ENCODE measurements at regions not wholly inside any gene's neighbourhood (a gene's known extent, or its start where the extent isn't known, plus 50 kb on each side); places are given as distances from the start of the nearest gene placed in this dataset.

GRCh38 chr10:131673396-131673795 lies 227.4 kb upstream of the PPP2R2D start:
- H3K27ac Mint-ChIP-seq = no peak overlapping the region

DNA sequence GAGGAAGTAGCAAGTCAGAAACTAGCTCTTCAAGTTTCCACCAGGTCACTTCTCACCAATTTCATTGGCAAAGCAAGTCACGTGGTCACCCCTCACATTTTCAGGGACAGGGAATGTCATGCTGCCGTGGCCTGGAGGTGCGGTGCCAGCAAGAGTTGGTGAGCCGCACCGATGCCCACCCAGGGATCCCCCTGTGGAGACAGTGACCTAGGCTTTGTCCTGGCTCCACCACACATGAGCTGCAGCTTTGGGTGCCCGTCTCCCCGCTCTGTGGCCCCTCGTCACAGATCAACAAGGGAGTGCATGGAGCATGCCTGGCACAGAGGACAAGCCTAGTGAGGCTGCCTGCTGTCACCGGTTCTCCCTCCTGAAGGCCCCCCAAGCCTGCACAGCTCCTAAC lies 226.7 kb upstream of the PPP2R2D start:
- Mint-ChIP-seq H3K4me1 (ENCODE audit: low read depth) (no peaks in the 10 kb centered on the region), H3K4me3 (no peak overlapping the region), H3K9me3 (ENCODE audit: low read depth) (peaks cover 6% of the 10 kb centered on the region), H3K27ac (no peak overlapping the region), H3K36me3 (no peaks in the 10 kb centered on the region), H3K27me3 (peaks cover 8% of the 10 kb centered on the region)

More at GRCh38 chr10:131673396-131673795, 227.4 kb upstream of the PPP2R2D start:
- H3K4me1 Mint-ChIP-seq (ENCODE audit: low read depth) = no peaks in the 10 kb centered on the region
- peaks cover 9% of the 10 kb centered on the region for H3K27me3 Mint-ChIP-seq
- H3K4me3 Mint-ChIP-seq = no peak overlapping the region
- H3K36me3 Mint-ChIP-seq = no peaks in the 10 kb centered on the region
- H3K9me3 Mint-ChIP-seq (ENCODE audit: low read depth) = peaks cover 6% of the 10 kb centered on the region

DNA sequence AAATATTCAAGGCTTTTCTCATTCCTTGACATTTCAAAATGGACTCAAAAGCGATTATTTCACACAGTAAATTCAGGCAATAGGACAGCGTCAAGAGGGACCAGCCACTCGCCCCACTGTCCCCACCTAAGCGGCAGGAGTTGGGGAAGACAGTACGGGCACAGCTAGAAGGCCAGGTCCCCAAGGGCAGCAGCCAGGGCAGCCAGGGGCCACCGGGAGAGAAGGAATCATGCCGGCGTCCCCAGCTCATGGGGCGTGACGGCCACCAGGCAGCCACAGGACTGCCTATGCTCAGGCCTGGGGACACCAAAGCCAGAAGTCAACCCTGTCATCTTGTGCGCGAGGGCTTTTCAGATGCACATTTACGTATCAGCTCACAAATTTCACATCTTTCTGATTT lies 225.7 kb upstream of the PPP2R2D start:
- Mint-ChIP-seq H3K9me3 (ENCODE audit: low read depth) (peaks cover 6% of the 10 kb centered on the region), H3K36me3 (no peaks in the 10 kb centered on the region), H3K27me3 (peaks cover 5% of the 10 kb centered on the region), H3K4me1 (ENCODE audit: low read depth) (no peaks in the 10 kb centered on the region), H3K27ac (no peak overlapping the region), H3K4me3 (no peak overlapping the region)

DNA sequence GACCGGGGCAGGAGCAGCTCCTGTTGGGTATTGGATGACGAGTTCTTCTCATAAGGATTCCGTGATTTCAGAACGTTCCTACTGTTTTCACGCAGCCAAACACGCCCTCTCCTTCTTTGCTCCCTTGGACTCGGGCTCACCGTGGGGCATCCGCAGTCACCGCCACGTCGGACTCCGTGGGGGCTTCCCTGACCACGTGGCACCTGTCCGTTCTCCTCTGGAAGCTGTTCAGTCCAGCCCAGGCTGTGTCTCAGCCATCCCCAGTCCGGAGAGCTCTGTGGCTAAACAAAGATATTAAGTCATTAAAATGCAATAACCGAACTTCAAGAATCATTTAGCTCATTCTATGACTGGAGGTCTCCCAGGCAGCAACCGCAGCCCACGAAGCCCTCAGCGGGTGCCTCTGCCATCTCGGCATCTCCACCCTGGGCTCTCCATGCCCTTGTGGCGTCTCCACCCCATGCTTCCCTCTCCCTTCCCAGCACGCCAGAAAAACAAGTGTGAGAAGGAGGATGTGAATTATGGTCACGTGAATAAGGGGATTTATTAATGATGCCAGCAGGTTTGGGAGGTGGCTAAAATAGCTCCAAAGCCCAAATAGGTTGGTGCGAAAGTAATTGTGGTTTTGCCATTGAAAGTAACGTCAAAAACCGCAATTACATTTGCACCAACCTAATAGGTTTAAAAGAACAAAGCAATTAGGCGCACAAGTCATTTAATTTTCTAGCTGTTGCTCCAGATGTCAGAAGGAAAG lies 224.6 kb upstream of the PPP2R2D start:
- peaks cover 6% of the 10 kb centered on the region for H3K9me3 Mint-ChIP-seq (ENCODE audit: low read depth)
- H3K4me3 Mint-ChIP-seq = no peak overlapping the region
- H3K36me3 Mint-ChIP-seq = no peaks in the 10 kb centered on the region
- H3K4me1 Mint-ChIP-seq (ENCODE audit: low read depth) = no peaks in the 10 kb centered on the region
- peaks cover 5% of the 10 kb centered on the region for H3K27me3 Mint-ChIP-seq
- no peak overlapping the region for H3K27ac Mint-ChIP-seq

DNA sequence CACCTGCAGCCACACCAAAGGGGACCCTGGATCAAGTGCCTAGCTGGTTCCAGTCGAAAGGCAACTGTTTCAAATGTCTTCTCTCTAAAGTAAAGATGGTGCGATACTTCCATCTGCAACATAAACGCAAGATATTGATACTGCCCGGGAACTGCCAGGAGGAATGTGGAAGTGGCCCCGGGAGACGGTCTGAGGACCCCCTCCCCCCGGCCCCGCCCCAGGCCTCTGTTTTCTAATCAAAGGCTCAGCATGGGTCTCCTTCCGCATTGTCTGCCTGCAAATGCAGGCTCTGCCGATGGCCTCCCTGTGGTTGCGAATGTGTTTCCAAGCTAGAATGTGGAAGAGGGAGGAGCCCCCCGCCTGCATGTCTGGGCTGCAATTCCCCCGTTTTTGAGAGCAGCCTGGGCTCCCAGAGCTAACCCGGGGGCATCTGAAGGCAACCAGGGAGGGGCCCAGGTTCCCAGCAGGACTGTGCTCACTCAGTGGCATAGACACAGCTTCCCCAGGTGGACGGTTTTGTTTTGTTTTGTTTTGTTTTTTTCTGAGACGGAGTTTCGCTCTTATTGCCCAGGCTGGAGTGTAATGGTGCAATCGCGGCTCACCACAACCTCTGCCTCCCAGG lies 223.9 kb upstream of the PPP2R2D start:
- H3K27me3 Mint-ChIP-seq = peaks cover 5% of the 10 kb centered on the region
- no peak overlapping the region for H3K4me3 Mint-ChIP-seq
- H3K27ac Mint-ChIP-seq = no peak overlapping the region
- peaks cover 6% of the 10 kb centered on the region for H3K9me3 Mint-ChIP-seq (ENCODE audit: low read depth)
- H3K36me3 Mint-ChIP-seq = no peaks in the 10 kb centered on the region
- H3K4me1 Mint-ChIP-seq (ENCODE audit: low read depth) = no peaks in the 10 kb centered on the region

DNA sequence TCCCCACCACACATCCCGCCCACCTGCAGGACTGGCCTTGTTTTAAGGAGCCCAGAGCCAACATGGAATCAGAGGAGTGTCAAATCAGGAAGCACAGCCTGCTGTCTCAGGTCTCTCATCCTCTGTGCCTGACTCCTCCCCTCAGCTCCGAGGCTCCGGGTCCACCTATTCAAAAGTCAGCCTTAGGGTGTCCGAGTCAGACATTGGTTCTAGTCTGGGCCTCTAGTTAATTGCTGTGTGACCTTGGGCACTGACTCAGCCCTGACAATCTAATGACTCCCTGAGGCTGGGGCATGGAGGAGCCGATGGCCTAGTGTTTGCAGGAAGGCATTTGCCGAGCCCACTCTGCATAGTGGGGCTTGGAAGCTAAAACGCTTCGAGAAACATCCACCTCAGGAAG lies 223.1 kb upstream of the PPP2R2D start:
- Mint-ChIP-seq H3K4me3 (no peak overlapping the region), H3K36me3 (no peaks in the 10 kb centered on the region), H3K27me3 (peaks cover 5% of the 10 kb centered on the region), H3K4me1 (ENCODE audit: low read depth) (no peaks in the 10 kb centered on the region), H3K9me3 (ENCODE audit: low read depth) (no peaks in the 10 kb centered on the region), H3K27ac (no peak overlapping the region)

GRCh38 chr10:131678171-131678570 lies 222.6 kb upstream of the PPP2R2D start:
- Mint-ChIP-seq H3K9me3 (ENCODE audit: low read depth) (no peaks in the 10 kb centered on the region), H3K4me3 (no peak overlapping the region), H3K27ac (no peak overlapping the region), H3K36me3 (no peaks in the 10 kb centered on the region), H3K27me3 (peaks cover 5% of the 10 kb centered on the region), H3K4me1 (ENCODE audit: low read depth) (no peaks in the 10 kb centered on the region)

GRCh38 chr10:131678613-131679012 lies 222.2 kb upstream of the PPP2R2D start:
- Mint-ChIP-seq H3K36me3 (no peaks in the 10 kb centered on the region), H3K9me3 (ENCODE audit: low read depth) (no peaks in the 10 kb centered on the region), H3K4me3 (no peak overlapping the region), H3K4me1 (ENCODE audit: low read depth) (no peaks in the 10 kb centered on the region), H3K27ac (no peak overlapping the region), H3K27me3 (peaks cover 5% of the 10 kb centered on the region)

GRCh38 chr10:131679926-131680325 lies 220.9 kb upstream of the PPP2R2D start:
- Mint-ChIP-seq H3K4me1 (ENCODE audit: low read depth) (no peaks in the 10 kb centered on the region), H3K27ac (no peak overlapping the region), H3K36me3 (no peaks in the 10 kb centered on the region), H3K4me3 (no peak overlapping the region), H3K27me3 (peaks cover 4% of the 10 kb centered on the region), H3K9me3 (ENCODE audit: low read depth) (no peaks in the 10 kb centered on the region)

- H3K36me3 Mint-ChIP-seq = no peaks in the 10 kb centered on the region
- H3K4me1 Mint-ChIP-seq (ENCODE audit: low read depth) = no peaks in the 10 kb centered on the region
- H3K9me3 Mint-ChIP-seq (ENCODE audit: low read depth) = no peaks in the 10 kb centered on the region
- H3K27me3 Mint-ChIP-seq = peaks cover 3% of the 10 kb centered on the region
- H3K4me3 Mint-ChIP-seq = no peak overlapping the region
- no peak overlapping the region for H3K27ac Mint-ChIP-seq
Measured at GRCh38 chr10:131681122-131681521, 219.7 kb upstream of the PPP2R2D start.

GRCh38 chr10:131681656-131682055 lies 219.2 kb upstream of the PPP2R2D start:
- no peaks in the 10 kb centered on the region for H3K9me3 Mint-ChIP-seq (ENCODE audit: low read depth)
- H3K4me3 Mint-ChIP-seq = no peak overlapping the region
- no peak overlapping the region for H3K27ac Mint-ChIP-seq
- peaks cover 3% of the 10 kb centered on the region for H3K27me3 Mint-ChIP-seq
- H3K4me1 Mint-ChIP-seq (ENCODE audit: low read depth) = no peaks in the 10 kb centered on the region
- no peaks in the 10 kb centered on the region for H3K36me3 Mint-ChIP-seq

DNA sequence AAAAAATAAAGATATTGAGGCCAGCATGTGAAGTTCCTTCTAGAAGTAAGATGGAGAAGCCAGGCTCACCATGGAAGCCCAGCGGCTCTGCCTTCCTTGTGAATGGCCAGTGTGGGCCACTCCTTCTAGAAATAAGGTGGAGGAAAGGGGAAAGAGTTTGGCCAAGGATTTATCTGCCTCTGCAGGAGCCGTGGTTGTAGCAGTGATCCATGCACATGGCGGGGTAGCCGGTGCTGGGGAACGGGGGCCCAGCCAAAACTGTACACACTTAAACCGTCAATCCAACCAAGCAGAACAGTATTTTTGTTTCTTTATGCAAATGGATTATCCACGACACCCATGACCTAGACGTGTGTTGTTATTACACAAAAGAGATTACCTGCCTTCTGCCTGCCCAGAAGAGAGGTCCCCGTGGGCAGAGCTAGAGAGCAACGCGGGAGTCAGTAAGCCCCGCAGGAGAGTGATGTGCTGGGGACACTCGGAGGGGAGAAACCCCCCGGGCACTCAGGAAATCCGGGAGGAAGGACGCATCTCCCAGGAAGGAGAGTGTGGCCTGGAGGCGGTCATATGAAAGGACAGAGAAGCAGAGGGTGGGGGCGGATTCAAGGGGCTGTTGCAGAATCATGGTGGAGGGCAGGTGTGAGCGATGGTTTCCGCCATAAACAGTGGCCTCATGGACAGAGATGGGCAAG lies 218.4 kb upstream of the PPP2R2D start:
- no peak overlapping the region for H3K27ac Mint-ChIP-seq
- H3K36me3 Mint-ChIP-seq = no peaks in the 10 kb centered on the region
- no peaks in the 10 kb centered on the region for H3K4me1 Mint-ChIP-seq (ENCODE audit: low read depth)
- H3K4me3 Mint-ChIP-seq = no peak overlapping the region
- H3K27me3 Mint-ChIP-seq = peaks cover 3% of the 10 kb centered on the region
- no peaks in the 10 kb centered on the region for H3K9me3 Mint-ChIP-seq (ENCODE audit: low read depth)

- Mint-ChIP-seq H3K36me3 (no peaks in the 10 kb centered on the region), H3K27me3 (peaks cover 3% of the 10 kb centered on the region), H3K27ac (no peak overlapping the region)
Measured at GRCh38 chr10:131683281-131683861, 217.4 kb upstream of the PPP2R2D start.

GRCh38 chr10:131683941-131684340 lies 216.9 kb upstream of the PPP2R2D start:
- Mint-ChIP-seq H3K27ac (no peak overlapping the region), H3K4me1 (ENCODE audit: low read depth) (no peaks in the 10 kb centered on the region), H3K9me3 (ENCODE audit: low read depth) (no peaks in the 10 kb centered on the region), H3K36me3 (no peaks in the 10 kb centered on the region), H3K27me3 (peaks cover 3% of the 10 kb centered on the region), H3K4me3 (no peak overlapping the region)

More at GRCh38 chr10:131683281-131683861, 217.4 kb upstream of the PPP2R2D start:
- Mint-ChIP-seq H3K4me3 (no peak overlapping the region), H3K4me1 (ENCODE audit: low read depth) (no peaks in the 10 kb centered on the region), H3K9me3 (ENCODE audit: low read depth) (no peaks in the 10 kb centered on the region)

GRCh38 chr10:131685007-131685406 lies 215.8 kb upstream of the PPP2R2D start:
- H3K27ac Mint-ChIP-seq = no peak overlapping the region
- H3K36me3 Mint-ChIP-seq = no peaks in the 10 kb centered on the region
- no peak overlapping the region for H3K4me3 Mint-ChIP-seq
- no peaks in the 10 kb centered on the region for H3K27me3 Mint-ChIP-seq
- no peaks in the 10 kb centered on the region for H3K9me3 Mint-ChIP-seq (ENCODE audit: low read depth)
- no peaks in the 10 kb centered on the region for H3K4me1 Mint-ChIP-seq (ENCODE audit: low read depth)

Measured in activated naive CD8-positive, alpha-beta T cell (primary cell).